H9 (cell line): ENCODE measurements at regions not wholly inside any gene's neighbourhood (a gene's known extent, or its start where the extent isn't known, plus 50 kb on each side); places are given as distances from the start of the nearest gene placed in this dataset.

ENCODE experiments used
- DNase-seq: peaks from one replicate; pipeline ENCODE4 v3.0.0-alpha.2; 2017
- H2AFZ ChIP-seq: one replicate; pipeline ENCODE4 v1.6.1; 2013; ENCODE audit warnings: mild to moderate bottlenecking, low read length, control low read depth, moderate library complexity
- H2AK5ac ChIP-seq: 2 replicates; pipeline ENCODE4 v1.6.1; 2013; ENCODE audit warnings: low read length, control low read depth, mixed read lengths; ENCODE audit not compliant: insufficient read length
- H2BK120ac ChIP-seq: one replicate; pipeline ENCODE4 v1.6.1; 2013; ENCODE audit warnings: low read depth, mild to moderate bottlenecking, low read length, control low read depth, inconsistent platforms; ENCODE audit not compliant: poor library complexity, severe bottlenecking
- H2BK12ac ChIP-seq: 2 replicates; pipeline ENCODE4 v1.6.1; 2013; ENCODE audit warnings: low read length, control low read depth, mixed read lengths, low read depth; ENCODE audit not compliant: insufficient read length
- H2BK15ac ChIP-seq: 2 replicates; pipeline ENCODE4 v1.6.1; 2013; ENCODE audit warnings: low read depth, low read length, control low read depth
- H2BK20ac ChIP-seq: one replicate; pipeline ENCODE4 v1.6.1; 2013; ENCODE audit warnings: low read depth, mild to moderate bottlenecking, low read length, control low read depth, inconsistent platforms; ENCODE audit not compliant: poor library complexity, severe bottlenecking
- H2BK5ac ChIP-seq: 2 replicates; pipeline ENCODE4 v1.6.1; 2013; ENCODE audit warnings: low read length, control low read depth, mixed read lengths; ENCODE audit not compliant: insufficient read length
- H3K14ac ChIP-seq: 2 replicates; pipeline ENCODE4 v1.6.1; 2013; ENCODE audit warnings: low read length, control low read depth; ENCODE audit not compliant: insufficient read depth
- H3K18ac ChIP-seq: 2 replicates; pipeline ENCODE4 v1.6.1; 2013; ENCODE audit warnings: low read depth, mild to moderate bottlenecking, mixed read lengths, low read length, control low read depth; ENCODE audit not compliant: insufficient read length
- H3K23ac ChIP-seq: 2 replicates; pipeline ENCODE4 v1.6.1; 2013; ENCODE audit warnings: low read length, control low read depth, mixed read lengths, low read depth; ENCODE audit not compliant: insufficient read length
- H3K23me2 ChIP-seq: 2 replicates; pipeline ENCODE4 v1.6.1; 2013; ENCODE audit warnings: low read depth, mild to moderate bottlenecking, mixed read lengths, low read length, control low read depth; ENCODE audit not compliant: insufficient read length, poor library complexity, severe bottlenecking
- H3K27ac ChIP-seq: 2 replicates; pipeline ENCODE4 v1.5.1; 2013; ENCODE audit warnings: low read length, control low read depth, mixed read lengths, low read depth; ENCODE audit not compliant: insufficient read length
- H3K27me3 ChIP-seq: 2 replicates; pipeline ENCODE4 v1.6.1; 2013; ENCODE audit warnings: low read length, control low read depth, inconsistent platforms; ENCODE audit not compliant: insufficient read depth
- H3K4ac ChIP-seq: 2 replicates; pipeline ENCODE4 v1.6.1; 2013; ENCODE audit warnings: low read depth, mild to moderate bottlenecking, control low read depth, inconsistent platforms, low read length, moderate library complexity
- H3K4me1 ChIP-seq: 2 replicates; pipeline ENCODE4 v1.6.1; 2013; ENCODE audit warnings: low read length, control low read depth, inconsistent platforms; ENCODE audit not compliant: insufficient read depth
- H3K4me2 ChIP-seq: 2 replicates; pipeline ENCODE4 v1.6.1; 2013; ENCODE audit warnings: low read length, control low read depth, mixed read lengths; ENCODE audit not compliant: insufficient read length, insufficient read depth
- H3K56ac ChIP-seq: 2 replicates; pipeline ENCODE4 v1.6.1; 2013; ENCODE audit warnings: low read depth, mild to moderate bottlenecking, mixed read lengths, low read length, control low read depth; ENCODE audit not compliant: insufficient read length
- H3K79me1 ChIP-seq: 2 replicates; pipeline ENCODE4 v1.6.1; 2013; ENCODE audit warnings: low read depth, mild to moderate bottlenecking, moderate library complexity, low read length, control low read depth, inconsistent platforms; ENCODE audit not compliant: insufficient read depth, poor library complexity, severe bottlenecking
- H3K79me2 ChIP-seq: 2 replicates; pipeline ENCODE4 v1.6.1; 2013; ENCODE audit warnings: low read length, control low read depth, inconsistent platforms; ENCODE audit not compliant: insufficient read depth
- H3K9ac ChIP-seq: 2 replicates; pipeline ENCODE4 v1.6.1; 2013; ENCODE audit warnings: low read length, control low read depth, mixed read lengths; ENCODE audit not compliant: insufficient read length; ENCODE audit errors: extremely low read depth
- H3K9me3 ChIP-seq: one replicate; pipeline ENCODE4 v1.6.1; 2013; ENCODE audit warnings: low read depth, low read length, inconsistent platforms; ENCODE audit not compliant: control insufficient read depth
- H3T11ph ChIP-seq: one replicate; pipeline ENCODE4 v1.6.1; 2013; ENCODE audit warnings: mild to moderate bottlenecking, low read length, control low read depth, inconsistent platforms
- H4K20me1 ChIP-seq: one replicate; pipeline ENCODE4 v1.6.1; 2013; ENCODE audit not compliant: control insufficient read depth, insufficient read length, insufficient read depth
- H4K5ac ChIP-seq: 2 replicates; pipeline ENCODE4 v1.6.1; 2013; ENCODE audit warnings: low read depth, mild to moderate bottlenecking, mixed read lengths, low read length, control low read depth; ENCODE audit not compliant: insufficient read length
- H4K8ac ChIP-seq: replicated peaks from 2 replicates; pipeline ENCODE4 v1.6.1; 2013; ENCODE audit warnings: low read length, control low read depth, mixed read lengths, low read depth; ENCODE audit not compliant: insufficient read length
- H4K91ac ChIP-seq: 2 replicates; pipeline ENCODE4 v1.6.1; 2013; ENCODE audit warnings: low read depth, mild to moderate bottlenecking, moderate library complexity, mixed read lengths, low read length, control low read depth; ENCODE audit not compliant: insufficient read length
- H3K27ac Mint-ChIP-seq, 3 experiments: 2 replicates in 2 of 3; 3 replicates in 1 of 3; pipeline ENCODE4 v1.8.0; 2020 to 2021; ENCODE audit warnings: mixed read lengths in 3 of 3, mild to moderate bottlenecking in 1 of 3, moderate library complexity in 1 of 3
- H3K27me3 Mint-ChIP-seq: 2 replicates; pipeline ENCODE4 v1.8.0; 2021; ENCODE audit warnings: low read depth, mild to moderate bottlenecking, moderate library complexity, mixed read lengths
- H3K36me3 Mint-ChIP-seq, 3 experiments: 2 replicates in 2 of 3; 3 replicates in 1 of 3; pipeline ENCODE4 v1.8.0; 2020 to 2021; ENCODE audit warnings: low read depth in 3 of 3, mixed read lengths in 3 of 3; ENCODE audit not compliant: insufficient read depth in 1 of 3
- H3K4me1 Mint-ChIP-seq, 2 experiments: 2 replicates each; pipeline ENCODE4 v1.8.0; 2020; ENCODE audit warnings: mixed read lengths in 2 of 2
- H3K4me3 Mint-ChIP-seq, 2 experiments: 2 replicates in 1 of 2; 3 replicates in 1 of 2; pipeline ENCODE4 v1.8.0; 2020 to 2021; ENCODE audit warnings: mild to moderate bottlenecking in 2 of 2, mixed read lengths in 2 of 2, moderate library complexity in 1 of 2
- H3K9me3 Mint-ChIP-seq, 2 experiments: 2 replicates in 1 of 2; 3 replicates in 1 of 2; pipeline ENCODE4 v1.8.0; 2020; ENCODE audit warnings: mild to moderate bottlenecking in 2 of 2, mixed read lengths in 2 of 2, moderate library complexity in 1 of 2
- CTCF ChIP-seq: fragments of 200-600 bp; sonication (generic); conservative IDR thresholded peaks from 3 replicates; pipeline ENCODE4 v1.8.0; 2021; ENCODE audit warnings: antibody characterized with exemption, mild to moderate bottlenecking
- WGBS: extraction: QIAGEN DNeasy Blood & Tissue Kit; methylation state at CpG from one replicate; pipeline ENCODE4 v1.1.7; 2013; ENCODE audit warnings: missing lambda C conversion rate, low lambda C conversion rate, mixed read lengths; ENCODE audit not compliant: insufficient read length; ENCODE audit errors: extremely low coverage; 5-methylcytosine and 5-hydroxymethylcytosine counted together

DNA sequence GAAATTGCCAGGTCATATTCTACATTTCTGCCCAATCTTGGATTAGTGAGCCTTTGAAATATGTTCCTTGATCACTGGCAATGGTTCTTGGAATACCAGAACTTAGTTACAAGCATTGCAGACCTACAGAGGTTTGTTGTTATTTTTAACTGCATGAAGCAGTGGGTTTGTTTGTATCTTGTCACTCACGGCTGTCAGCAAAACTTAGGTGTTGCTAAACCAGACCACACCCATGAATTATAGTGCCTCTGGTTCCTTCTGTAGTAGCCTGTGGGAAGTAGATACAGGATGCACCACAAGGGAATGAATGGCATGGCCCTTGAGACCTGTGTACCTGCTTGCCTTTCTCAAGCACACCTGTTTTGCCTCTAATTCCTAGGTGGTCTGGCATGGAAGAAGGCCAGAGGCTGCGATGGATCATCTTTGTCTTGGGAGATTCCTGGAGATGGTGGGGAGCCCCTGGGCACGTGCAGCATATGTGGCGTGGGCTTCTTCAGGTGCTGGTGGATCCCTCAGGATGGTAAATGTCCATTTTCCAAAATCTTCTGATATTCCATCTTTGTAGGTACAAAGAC is 138.8 kb downstream of the SNRPN start:
- H2BK12ac ChIP-seq = no peak overlapping the region
- no peak overlapping the region for H2AFZ ChIP-seq
- peaks cover 72 to 75% of the 10 kb centered on the region in 2 experiments for H3K9me3 Mint-ChIP-seq
- H3K23ac ChIP-seq = no peak overlapping the region
- no CpG with 5 or more reads among the region's 4 CpGs for WGBS
- H3K79me2 ChIP-seq = no peaks in the 10 kb centered on the region
- no peak overlapping the region for H3K27ac ChIP-seq
- peaks cover 79 to 95% (median 89%) of the 10 kb centered on the region in 3 experiments for H3K36me3 Mint-ChIP-seq
- H3K27ac Mint-ChIP-seq = no peak overlapping the region
- H3K56ac ChIP-seq = no peak overlapping the region
- H4K20me1 ChIP-seq = no peaks in the 10 kb centered on the region
- DNase-seq = peak; percentile 5
- no peaks in the 10 kb centered on the region for H3K4me1 Mint-ChIP-seq
- H3K23me2 ChIP-seq = no peaks in the 10 kb centered on the region
- H2BK120ac ChIP-seq = no peak overlapping the region
- H2BK15ac ChIP-seq = no peak overlapping the region
- H3K9me3 ChIP-seq = peaks cover 52% of the 10 kb centered on the region
- no peaks in the 10 kb centered on the region for H3K4me1 ChIP-seq
- no peak for TF ChIP-seq CTCF
- no peak overlapping the region for H3K4me3 Mint-ChIP-seq
- no peak overlapping the region for H2BK5ac ChIP-seq
- no peak overlapping the region for H3T11ph ChIP-seq
- no peaks in the 10 kb centered on the region for H3K27me3 ChIP-seq
- no peak overlapping the region for H3K9ac ChIP-seq
- H3K4me2 ChIP-seq = no peak overlapping the region
- H3K27me3 Mint-ChIP-seq = no peaks in the 10 kb centered on the region; the same call in none of the 2 replicates
- no peak overlapping the region for H2BK20ac ChIP-seq
- H4K8ac ChIP-seq = no peak overlapping the region
- H3K18ac ChIP-seq = no peak overlapping the region
- H4K5ac ChIP-seq = no peak overlapping the region
- no peak overlapping the region for H4K91ac ChIP-seq
- no peaks in the 10 kb centered on the region for H3K79me1 ChIP-seq
- no peak overlapping the region for H3K14ac ChIP-seq
- H3K4ac ChIP-seq = no peak overlapping the region
- no peak overlapping the region for H2AK5ac ChIP-seq
